Left lung (tissue), 4 donors: ENCODE measurements at regions not wholly inside any gene's neighbourhood (a gene's known extent, or its start where the extent isn't known, plus 50 kb on each side); places are given as distances from the start of the nearest gene placed in this dataset.
A peak's percentile ranks its signal among the peaks of the same experiment; 100 is the strongest.

ENCODE experiments used
- ATAC-seq: fragments of 200-7000 bp; cut with Tn5 transposase; one replicate; pipeline ENCODE4 v1.9.1; 2020; ENCODE audit warnings: moderate library complexity
- DNase-seq, 4 donors: peaks; one replicate each; pipeline ENCODE4 v3.0.0-alpha.2; 2013 to 2020
- H3K27ac ChIP-seq, 2 donors: fragments of 200-600 bp; sonication (generic) in 1 of 2; one replicate each; pipeline versions ENCODE4 v1.5.0 to v1.8.0; 2020 to 2021
- H3K27me3 ChIP-seq, 2 donors: fragments of 200-600 bp; sonication (generic) in 1 of 2; one replicate each; pipeline versions ENCODE4 v1.5.0 to v1.8.0; 2020 to 2021
- H3K36me3 ChIP-seq, 2 donors: fragments of 200-600 bp; sonication (generic) in 1 of 2; one replicate each; pipeline versions ENCODE4 v1.5.0 to v1.8.0; 2020 to 2021
- H3K4me1 ChIP-seq, 2 donors: fragments of 200-600 bp; one replicate each; pipeline ENCODE4 v1.8.0; 2021
- H3K4me3 ChIP-seq, 2 donors: fragments of 200-600 bp; sonication (generic) in 1 of 2; one replicate each; pipeline versions ENCODE4 v1.5.0 to v1.8.0; 2020 to 2021; ENCODE audit warnings: mild to moderate bottlenecking in 1 of 2
- H3K9me3 ChIP-seq, 2 donors: fragments of 200-600 bp; sonication (generic) in 1 of 2; one replicate each; pipeline versions ENCODE4 v1.5.0 to v1.8.0; 2020 to 2021
- intact Hi-C, 2 donors: fragments of 100-400 bp; cut with DNase I; formaldehyde crosslinking; loops; one replicate each; pipeline versions ENCODE4 v1.11.2 to v1.14.2; 2022
- TF ChIP-seq, protein P1 (sequence below), 2 donors: fragments of 200-600 bp; sonication (generic) in 1 of 2; IDR thresholded peaks; one replicate each; pipeline versions ENCODE4 v1.5.0 to v1.8.0; 2021; ENCODE audit warnings: antibody characterized with exemption in 2 of 2
- donor health status: DM: no; HTN: yes; CAD: no.
- donor health status: DM: no; HTN: no; CAD: no.

- Histone ChIP-seq H3K4me1 (no peaks in the 10 kb centered on the region), H3K27ac (no peak overlapping the region), H3K4me3 (no peak overlapping the region), H3K36me3 (no peaks in the 10 kb centered on the region), H3K9me3 (no peaks in the 10 kb centered on the region), H3K27me3 (peaks cover 3 to 54% of the 10 kb centered on the region in 2 donors)
- peak in 1 of 4 donors; percentile 43 for DNase-seq
- peak; percentile 41 for ATAC-seq
- intact Hi-C loops: no loop called here
- TF ChIP-seq, protein P1, sequence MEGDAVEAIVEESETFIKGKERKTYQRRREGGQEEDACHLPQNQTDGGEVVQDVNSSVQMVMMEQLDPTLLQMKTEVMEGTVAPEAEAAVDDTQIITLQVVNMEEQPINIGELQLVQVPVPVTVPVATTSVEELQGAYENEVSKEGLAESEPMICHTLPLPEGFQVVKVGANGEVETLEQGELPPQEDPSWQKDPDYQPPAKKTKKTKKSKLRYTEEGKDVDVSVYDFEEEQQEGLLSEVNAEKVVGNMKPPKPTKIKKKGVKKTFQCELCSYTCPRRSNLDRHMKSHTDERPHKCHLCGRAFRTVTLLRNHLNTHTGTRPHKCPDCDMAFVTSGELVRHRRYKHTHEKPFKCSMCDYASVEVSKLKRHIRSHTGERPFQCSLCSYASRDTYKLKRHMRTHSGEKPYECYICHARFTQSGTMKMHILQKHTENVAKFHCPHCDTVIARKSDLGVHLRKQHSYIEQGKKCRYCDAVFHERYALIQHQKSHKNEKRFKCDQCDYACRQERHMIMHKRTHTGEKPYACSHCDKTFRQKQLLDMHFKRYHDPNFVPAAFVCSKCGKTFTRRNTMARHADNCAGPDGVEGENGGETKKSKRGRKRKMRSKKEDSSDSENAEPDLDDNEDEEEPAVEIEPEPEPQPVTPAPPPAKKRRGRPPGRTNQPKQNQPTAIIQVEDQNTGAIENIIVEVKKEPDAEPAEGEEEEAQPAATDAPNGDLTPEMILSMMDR (IDR thresholded peaks at IDR 0.05): no peak
Measured at GRCh38 chr10:129136951-129137350, 330.1 kb upstream of the MGMT start.

- TF ChIP-seq, protein P1 (IDR thresholded peaks at IDR 0.05): no peak
- Histone ChIP-seq H3K4me1 (no peaks in the 10 kb centered on the region), H3K4me3 (no peak overlapping the region), H3K9me3 (no peaks in the 10 kb centered on the region), H3K36me3 (no peaks in the 10 kb centered on the region), H3K27ac (no peak overlapping the region), H3K27me3 (peaks cover 3 to 45% of the 10 kb centered on the region in 2 donors)
- intact Hi-C loops: no loop called here
- DNase-seq: no peak
- peak; percentile 44 for ATAC-seq
Measured at GRCh38 chr10:129140921-129141885, 325.8 kb upstream of the MGMT start.

GRCh38 chr10:129151281-129151680 is 315.8 kb upstream of the MGMT start:
- H3K27ac ChIP-seq: no peak overlapping the region
- DNase-seq (no peak), ATAC-seq (no peak)
- peaks cover 0 to 5% of the 10 kb centered on the region in 2 donors for H3K9me3 ChIP-seq
- H3K4me3 ChIP-seq: no peak overlapping the region
- intact Hi-C loops: no loop called here
- no peaks in the 10 kb centered on the region for H3K27me3 ChIP-seq
- TF ChIP-seq, protein P1 (IDR thresholded peaks at IDR 0.05): no peak
- no peaks in the 10 kb centered on the region for H3K4me1 ChIP-seq
- H3K36me3 ChIP-seq: no peaks in the 10 kb centered on the region

DNA sequence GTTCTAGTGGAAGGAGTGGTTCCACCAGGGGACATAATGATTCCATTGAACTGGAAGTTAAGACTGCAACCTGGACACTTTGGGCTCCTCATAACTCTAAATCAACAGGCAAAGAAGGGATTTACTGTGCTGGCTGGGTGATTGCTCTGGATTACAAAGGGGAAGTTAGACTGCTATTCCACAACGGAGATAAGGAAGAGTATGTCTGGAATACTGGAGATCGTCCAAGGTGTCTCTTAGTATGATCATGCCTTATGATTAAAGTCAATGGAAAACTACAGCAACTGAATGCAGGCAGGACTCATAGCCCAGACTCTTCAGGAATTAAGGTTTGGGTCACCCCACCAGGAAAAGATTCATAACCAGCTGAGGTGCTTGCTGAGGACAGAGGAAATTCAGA is 310.6 kb upstream of the MGMT start:
- H3K4me3 ChIP-seq: no peak overlapping the region
- intact Hi-C loops: no loop called here
- H3K9me3 ChIP-seq: peaks cover 0 to 5% of the 10 kb centered on the region in 2 donors
- no peaks in the 10 kb centered on the region for H3K36me3 ChIP-seq
- DNase-seq (no peak), ATAC-seq (no peak)
- no peak overlapping the region for H3K27ac ChIP-seq
- no peaks in the 10 kb centered on the region for H3K27me3 ChIP-seq
- H3K4me1 ChIP-seq: no peaks in the 10 kb centered on the region
- TF ChIP-seq, protein P1 (IDR thresholded peaks at IDR 0.05): no peak

DNA sequence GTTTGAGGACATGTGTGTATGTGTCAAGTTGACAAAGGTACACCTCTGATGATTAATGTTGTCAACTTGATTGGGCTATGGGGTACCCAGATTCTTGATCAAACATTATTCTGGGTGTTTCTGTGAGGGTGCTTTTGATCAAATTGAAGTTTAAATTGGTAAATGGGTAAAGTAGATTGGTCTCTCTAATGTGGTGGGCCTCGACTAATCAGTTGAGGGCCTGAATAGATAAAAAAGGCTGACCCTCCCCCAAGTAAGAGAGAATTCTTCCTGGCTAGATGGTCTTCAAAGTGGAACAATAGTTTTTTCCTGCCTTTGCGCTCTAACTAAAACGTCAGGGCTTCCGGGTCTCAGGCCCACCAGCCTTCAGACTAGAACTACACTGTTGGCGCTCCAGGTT is 309.9 kb upstream of the MGMT start:
- Histone ChIP-seq H3K4me3 (no peak overlapping the region), H3K27me3 (no peaks in the 10 kb centered on the region), H3K36me3 (no peaks in the 10 kb centered on the region), H3K9me3 (peaks cover 0 to 5% of the 10 kb centered on the region in 2 donors), H3K27ac (no peak overlapping the region), H3K4me1 (no peaks in the 10 kb centered on the region)
- ATAC-seq (no peak), DNase-seq (no peak)
- intact Hi-C loops: no loop called here
- TF ChIP-seq, protein P1 (IDR thresholded peaks at IDR 0.05): no peak
